ENCODE measurements at regions not wholly inside any gene's neighbourhood (a gene's known extent, or its start where the extent isn't known, plus 50 kb on each side); places are given as distances from the start of the nearest gene placed in this dataset.

DNA sequence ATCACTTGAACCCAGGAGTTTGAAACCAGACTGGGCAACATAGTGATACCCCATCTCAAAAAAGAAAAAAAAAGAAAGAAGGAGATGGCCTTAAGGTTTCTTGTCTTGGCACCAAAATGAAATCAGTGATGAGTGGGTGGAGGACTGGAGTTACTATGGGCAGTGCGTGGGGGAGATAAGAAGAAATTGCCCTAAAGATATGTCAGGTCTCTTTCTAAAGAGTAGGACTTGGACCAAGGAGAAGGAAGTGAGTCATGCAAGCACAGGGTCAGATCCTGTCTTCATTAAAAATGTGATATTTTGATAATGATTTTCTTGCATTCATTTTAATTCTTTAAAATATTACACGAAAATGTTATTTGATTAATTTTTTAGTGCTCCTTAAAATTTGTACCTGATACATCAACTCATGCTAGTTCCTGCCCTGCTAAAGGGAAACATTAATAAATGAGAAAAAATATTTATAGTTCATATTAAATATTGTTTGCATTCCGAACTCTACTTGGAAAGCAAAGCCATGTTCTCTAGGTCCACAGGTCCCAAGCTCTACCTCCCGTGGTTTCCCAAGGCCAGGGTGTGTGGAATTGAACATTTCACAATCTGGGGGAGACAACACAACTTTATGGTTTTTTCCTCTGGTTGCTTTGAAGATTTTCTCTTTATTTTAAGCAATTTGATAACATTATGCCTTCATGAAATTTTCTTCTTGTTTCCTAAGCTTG lies 62.6 kb upstream of the CTLA4 start:
- peak overlapping the region; percentile 48 for H3K4me3 ChIP-seq (ENCODE audit: low read length)
- H3K4me1 ChIP-seq (ENCODE audit: control insufficient read depth, insufficient read depth, low read length): peaks cover 51% of the 10 kb centered on the region
- peak overlapping the region; percentile 47 for H3K9ac ChIP-seq (ENCODE audit: low read length)
- H3K36me3 ChIP-seq (ENCODE audit: control insufficient read depth, insufficient read depth, low read length, severe bottlenecking): no peaks in the 10 kb centered on the region
- H3K9me3 ChIP-seq (ENCODE audit: control insufficient read depth, low read length): peaks cover 8% of the 10 kb centered on the region
- no peaks in the 10 kb centered on the region for H3K27me3 ChIP-seq (replicated peaks; ENCODE audit: control insufficient read depth, insufficient read depth, low read length)
- peak; percentile 19 for DNase-seq (ENCODE audit: low read depth)

DNA sequence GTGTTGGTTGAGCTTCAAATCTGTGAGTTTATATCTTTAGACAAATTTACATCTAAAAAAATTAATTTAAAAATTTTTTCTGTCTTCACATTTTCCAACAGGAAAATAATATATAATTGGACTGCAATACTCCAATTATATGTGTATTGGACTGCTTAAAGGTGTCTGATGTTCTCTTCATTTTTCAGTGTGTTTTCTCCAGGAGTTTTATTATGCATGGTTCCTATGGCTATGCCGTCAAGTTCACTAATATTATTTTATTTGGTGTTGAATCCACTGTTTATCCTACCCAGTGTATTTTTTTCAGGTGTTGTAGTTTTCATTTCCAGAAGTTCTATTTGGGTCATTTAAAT lies 62.1 kb upstream of the CTLA4 start:
- H3K9me3 ChIP-seq (ENCODE audit: control insufficient read depth, low read length): peaks cover 8% of the 10 kb centered on the region
- H3K4me1 ChIP-seq (ENCODE audit: control insufficient read depth, insufficient read depth, low read length): peaks cover 56% of the 10 kb centered on the region
- H3K36me3 ChIP-seq (ENCODE audit: control insufficient read depth, insufficient read depth, low read length, severe bottlenecking): no peaks in the 10 kb centered on the region
- no peaks in the 10 kb centered on the region for H3K27me3 ChIP-seq (replicated peaks; ENCODE audit: control insufficient read depth, insufficient read depth, low read length)
- no peak for DNase-seq (ENCODE audit: low read depth)
- no peak overlapping the region for H3K9ac ChIP-seq (ENCODE audit: low read length)
- H3K4me3 ChIP-seq (ENCODE audit: low read length): no peak overlapping the region

DNA sequence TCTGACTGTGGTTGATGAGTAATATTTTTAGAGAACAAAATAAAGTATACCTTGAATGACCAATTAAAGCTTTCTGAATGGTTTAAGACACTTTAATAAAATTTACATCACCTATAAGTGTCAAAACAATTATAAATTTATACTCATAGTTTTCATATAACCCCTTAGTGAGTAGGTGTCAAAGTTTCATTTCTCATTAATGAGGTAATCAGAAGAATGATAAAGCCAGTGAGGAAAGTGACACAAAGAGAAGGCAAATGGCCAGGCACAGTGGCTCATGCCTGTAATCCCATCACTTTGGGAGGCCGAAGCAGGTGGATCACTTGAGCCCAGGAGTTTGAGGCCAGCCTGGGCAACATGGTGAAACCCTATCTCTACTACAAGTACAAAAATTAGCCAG lies 60.8 kb upstream of the CTLA4 start:
- Histone ChIP-seq H3K4me3 (ENCODE audit: low read length) (no peak overlapping the region), H3K9ac (ENCODE audit: low read length) (no peak overlapping the region), H3K9me3 (ENCODE audit: control insufficient read depth, low read length) (peaks cover 8% of the 10 kb centered on the region), H3K36me3 (ENCODE audit: control insufficient read depth, insufficient read depth, low read length, severe bottlenecking) (no peaks in the 10 kb centered on the region), H3K27me3 (replicated peaks; ENCODE audit: control insufficient read depth, insufficient read depth, low read length) (no peaks in the 10 kb centered on the region), H3K4me1 (ENCODE audit: control insufficient read depth, insufficient read depth, low read length) (peaks cover 58% of the 10 kb centered on the region)
- no peak for DNase-seq (ENCODE audit: low read depth)

DNA sequence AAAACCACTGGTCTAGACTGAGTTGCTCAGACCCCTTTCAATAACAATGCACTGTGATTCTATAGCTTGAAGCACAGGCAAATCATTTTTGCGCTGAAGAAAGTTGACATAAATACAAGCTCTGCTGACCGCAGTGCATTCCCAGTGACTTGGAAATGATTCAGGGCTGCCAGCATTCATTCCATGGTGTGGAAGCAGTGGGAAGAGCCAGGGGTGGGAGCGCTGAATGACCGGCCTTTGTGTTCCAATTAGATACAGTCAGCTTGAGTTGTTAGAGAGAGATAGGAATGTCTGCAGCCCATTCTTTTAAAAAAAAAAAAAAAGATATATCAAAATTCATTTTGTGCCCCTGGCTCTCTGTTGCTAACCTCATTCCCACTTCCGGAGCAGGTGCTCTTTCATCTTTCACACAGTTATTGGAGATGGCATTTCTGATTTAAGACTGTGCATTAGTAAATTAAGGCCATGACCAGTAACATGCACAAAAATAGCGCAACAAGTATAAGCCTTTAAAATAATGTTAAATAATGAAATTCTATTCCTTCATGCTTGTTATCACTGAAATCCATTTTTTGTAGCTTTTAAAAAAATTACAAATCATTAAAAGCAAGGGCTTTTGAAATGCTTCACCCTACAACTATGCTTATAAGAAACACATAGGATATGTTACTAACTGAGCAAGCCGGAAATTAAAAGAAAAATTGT lies 59.4 kb upstream of the CTLA4 start:
- Histone ChIP-seq H3K9me3 (ENCODE audit: control insufficient read depth, low read length) (peaks cover 8% of the 10 kb centered on the region), H3K9ac (ENCODE audit: low read length) (peak overlapping the region; percentile 33), H3K36me3 (ENCODE audit: control insufficient read depth, insufficient read depth, low read length, severe bottlenecking) (no peaks in the 10 kb centered on the region), H3K4me1 (ENCODE audit: control insufficient read depth, insufficient read depth, low read length) (peaks cover 50% of the 10 kb centered on the region), H3K27me3 (replicated peaks; ENCODE audit: control insufficient read depth, insufficient read depth, low read length) (no peaks in the 10 kb centered on the region), H3K4me3 (ENCODE audit: low read length) (no peak overlapping the region)
- peak; percentile 89 for DNase-seq (ENCODE audit: low read depth)

DNA sequence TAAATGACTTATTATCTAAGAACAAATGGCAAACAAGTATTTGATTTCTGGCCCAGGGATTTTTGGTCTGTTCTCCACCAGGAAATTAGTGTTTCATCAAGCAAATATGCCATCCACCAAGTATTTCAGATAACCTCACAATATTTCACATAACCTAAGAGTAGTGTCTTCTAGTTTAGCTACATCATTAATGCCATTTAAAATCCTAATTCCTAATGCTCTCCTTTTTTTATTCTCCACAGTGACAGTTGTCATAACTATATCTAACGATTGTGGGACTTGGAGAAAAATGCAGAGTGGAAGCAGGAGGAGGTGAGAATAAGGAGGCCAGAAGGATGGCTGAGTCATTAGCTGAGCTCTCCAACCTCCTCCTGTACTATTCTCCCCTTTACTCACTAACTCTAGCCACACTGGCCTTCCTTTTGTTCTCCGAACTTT lies 58.5 kb upstream of the CTLA4 start:
- Histone ChIP-seq H3K27me3 (replicated peaks; ENCODE audit: control insufficient read depth, insufficient read depth, low read length) (no peaks in the 10 kb centered on the region), H3K4me3 (ENCODE audit: low read length) (no peak overlapping the region), H3K9me3 (ENCODE audit: control insufficient read depth, low read length) (peaks cover 8% of the 10 kb centered on the region), H3K4me1 (ENCODE audit: control insufficient read depth, insufficient read depth, low read length) (peaks cover 42% of the 10 kb centered on the region), H3K36me3 (ENCODE audit: control insufficient read depth, insufficient read depth, low read length, severe bottlenecking) (no peaks in the 10 kb centered on the region), H3K9ac (ENCODE audit: low read length) (peak overlapping the region; percentile 43)
- peak; percentile 34 for DNase-seq (ENCODE audit: low read depth)

DNA sequence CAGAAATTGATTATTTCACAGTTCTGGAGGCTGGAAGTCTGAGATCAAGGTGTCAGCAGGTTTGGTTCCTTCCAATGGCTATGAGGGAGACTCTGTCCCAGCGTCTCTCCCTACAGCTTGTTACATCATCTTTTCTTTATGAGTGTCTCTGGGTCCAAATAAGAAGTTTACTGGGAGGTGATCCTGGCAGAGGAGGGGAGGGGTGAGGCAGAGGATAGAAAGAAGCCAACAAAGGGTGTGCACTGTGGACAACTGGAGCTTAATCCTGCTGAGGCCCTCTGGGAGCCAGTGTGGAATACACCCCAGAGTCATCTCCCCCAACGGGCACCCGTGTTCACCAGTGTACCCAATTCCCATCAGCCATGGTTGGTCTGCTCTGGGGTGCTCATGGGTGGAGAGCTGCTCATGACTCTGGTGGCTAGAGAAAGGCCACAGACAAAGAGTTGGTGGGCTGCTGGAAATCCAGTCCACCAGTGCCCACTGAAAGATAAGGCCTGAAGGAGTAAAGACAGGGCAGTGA lies 57.5 kb upstream of the CTLA4 start:
- DNase-seq (ENCODE audit: low read depth): no peak
- Histone ChIP-seq H3K4me3 (ENCODE audit: low read length) (no peak overlapping the region), H3K4me1 (ENCODE audit: control insufficient read depth, insufficient read depth, low read length) (peaks cover 37% of the 10 kb centered on the region), H3K9me3 (ENCODE audit: control insufficient read depth, low read length) (peaks cover 8% of the 10 kb centered on the region), H3K36me3 (ENCODE audit: control insufficient read depth, insufficient read depth, low read length, severe bottlenecking) (no peaks in the 10 kb centered on the region), H3K27me3 (replicated peaks; ENCODE audit: control insufficient read depth, insufficient read depth, low read length) (no peaks in the 10 kb centered on the region), H3K9ac (ENCODE audit: low read length) (no peak overlapping the region)

DNA sequence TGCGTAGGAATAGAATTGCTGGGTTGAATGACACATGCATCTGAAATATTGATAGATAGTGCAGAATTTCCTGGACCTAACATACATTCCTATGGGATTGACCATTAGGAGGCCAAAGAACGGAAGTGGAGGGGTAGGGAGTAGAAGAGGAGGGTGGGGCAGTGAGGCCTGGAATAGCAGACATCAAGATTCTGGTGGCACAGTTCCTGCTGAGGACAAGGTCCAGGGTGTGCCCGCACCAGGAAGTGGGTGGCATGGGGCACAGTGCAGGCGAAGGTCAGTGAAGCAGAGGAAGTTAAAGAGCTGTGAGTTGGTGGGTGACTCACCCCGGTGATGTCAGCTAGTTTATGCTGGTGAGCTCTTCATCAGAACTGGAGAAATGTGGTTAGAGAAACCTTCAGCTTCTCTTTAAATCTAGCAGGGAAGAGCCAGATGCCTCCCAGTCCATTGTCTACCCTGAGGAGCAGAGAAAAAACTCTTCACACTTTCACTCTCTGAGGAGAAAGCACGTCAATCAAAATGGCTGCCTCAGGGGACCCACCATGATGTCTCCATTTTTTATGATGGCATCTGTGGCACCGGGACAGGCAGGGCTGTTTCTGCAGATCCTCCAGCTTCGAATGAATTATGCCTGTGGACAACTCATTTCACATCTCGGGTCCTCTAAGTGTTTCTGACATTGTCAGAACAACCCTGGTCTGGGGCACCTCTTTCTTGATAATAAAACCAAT lies 55.9 kb upstream of the CTLA4 start:
- no peak overlapping the region for H3K4me3 ChIP-seq (ENCODE audit: low read length)
- H3K36me3 ChIP-seq (ENCODE audit: control insufficient read depth, insufficient read depth, low read length, severe bottlenecking): no peaks in the 10 kb centered on the region
- no peaks in the 10 kb centered on the region for H3K27me3 ChIP-seq (replicated peaks; ENCODE audit: control insufficient read depth, insufficient read depth, low read length)
- no peak overlapping the region for H3K9ac ChIP-seq (ENCODE audit: low read length)
- peaks cover 41% of the 10 kb centered on the region for H3K4me1 ChIP-seq (ENCODE audit: control insufficient read depth, insufficient read depth, low read length)
- no peaks in the 10 kb centered on the region for H3K9me3 ChIP-seq (ENCODE audit: control insufficient read depth, low read length)
- peak; percentile 77 for DNase-seq (ENCODE audit: low read depth)

DNA sequence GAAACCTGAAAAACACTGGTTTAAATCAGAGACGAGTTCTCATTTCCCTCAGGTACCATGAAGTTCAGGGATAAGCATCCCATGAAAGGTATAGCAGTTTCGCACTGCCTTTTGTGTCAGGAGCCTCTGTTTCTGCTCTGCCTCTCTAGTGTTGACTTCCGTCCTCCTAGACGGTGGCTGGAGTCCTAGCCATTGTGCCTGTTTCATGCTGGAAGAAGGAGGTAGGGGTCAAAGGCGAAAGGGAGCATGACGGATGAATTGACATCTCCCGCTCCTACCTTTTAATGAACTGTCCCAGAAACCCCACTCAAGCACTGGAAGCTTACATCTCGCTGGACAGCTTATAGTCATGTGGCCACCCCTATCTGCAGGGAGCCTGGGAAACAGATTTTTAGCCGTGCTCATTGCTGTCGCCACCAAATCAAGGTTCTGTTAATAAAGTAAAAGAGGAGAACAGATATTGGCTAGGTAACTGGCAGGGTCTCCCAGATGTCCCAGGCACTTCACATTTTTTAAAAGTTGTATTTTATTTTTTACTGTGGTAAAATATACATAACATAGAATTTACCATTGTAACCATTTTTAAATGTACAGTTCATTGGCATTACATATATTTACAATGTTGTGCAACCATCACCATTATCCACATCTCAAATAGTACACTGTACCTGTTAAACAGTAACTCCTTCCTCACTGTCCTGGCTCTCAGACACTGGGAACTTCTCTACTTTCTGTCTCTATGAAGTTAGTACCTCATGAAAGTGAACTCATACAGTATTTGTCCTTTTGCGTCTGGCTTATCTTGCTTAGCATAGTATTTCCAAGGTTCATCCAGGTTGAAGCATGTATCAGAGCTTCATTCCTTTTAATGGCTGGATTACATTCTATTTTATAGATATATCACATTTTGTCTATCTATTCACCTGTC lies 55.0 kb upstream of the CTLA4 start:
- Histone ChIP-seq H3K9ac (ENCODE audit: low read length) (no peak overlapping the region), H3K27me3 (replicated peaks; ENCODE audit: control insufficient read depth, insufficient read depth, low read length) (peaks cover 2% of the 10 kb centered on the region), H3K4me3 (ENCODE audit: low read length) (no peak overlapping the region), H3K4me1 (ENCODE audit: control insufficient read depth, insufficient read depth, low read length) (peaks cover 41% of the 10 kb centered on the region), H3K9me3 (ENCODE audit: control insufficient read depth, low read length) (no peaks in the 10 kb centered on the region), H3K36me3 (ENCODE audit: control insufficient read depth, insufficient read depth, low read length, severe bottlenecking) (no peaks in the 10 kb centered on the region)
- DNase-seq (ENCODE audit: low read depth): no peak

DNA sequence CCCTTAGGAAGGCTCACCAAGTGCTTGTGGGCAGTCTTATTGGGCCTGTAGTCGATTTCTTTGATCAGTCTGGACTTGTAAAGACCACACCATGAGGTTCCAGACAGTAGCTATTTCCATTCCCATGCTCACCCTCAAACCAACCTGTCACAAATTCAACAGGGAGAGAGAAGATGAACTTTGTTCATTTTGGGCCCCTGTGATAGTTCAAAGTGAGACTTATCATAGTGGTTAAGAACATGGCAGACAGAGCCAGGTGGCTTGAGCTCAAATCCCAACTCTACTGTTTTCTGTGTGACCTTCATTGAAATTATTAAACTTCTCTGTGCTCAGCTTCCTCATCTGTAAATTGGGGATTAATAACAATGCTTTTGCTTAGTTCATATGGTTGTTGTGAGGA lies 53.9 kb upstream of the CTLA4 start:
- Histone ChIP-seq H3K9me3 (ENCODE audit: control insufficient read depth, low read length) (no peaks in the 10 kb centered on the region), H3K4me3 (ENCODE audit: low read length) (no peak overlapping the region), H3K9ac (ENCODE audit: low read length) (no peak overlapping the region), H3K4me1 (ENCODE audit: control insufficient read depth, insufficient read depth, low read length) (peaks cover 32% of the 10 kb centered on the region), H3K36me3 (ENCODE audit: control insufficient read depth, insufficient read depth, low read length, severe bottlenecking) (no peaks in the 10 kb centered on the region), H3K27me3 (replicated peaks; ENCODE audit: control insufficient read depth, insufficient read depth, low read length) (peaks cover 6% of the 10 kb centered on the region)
- no peak for DNase-seq (ENCODE audit: low read depth)

DNA sequence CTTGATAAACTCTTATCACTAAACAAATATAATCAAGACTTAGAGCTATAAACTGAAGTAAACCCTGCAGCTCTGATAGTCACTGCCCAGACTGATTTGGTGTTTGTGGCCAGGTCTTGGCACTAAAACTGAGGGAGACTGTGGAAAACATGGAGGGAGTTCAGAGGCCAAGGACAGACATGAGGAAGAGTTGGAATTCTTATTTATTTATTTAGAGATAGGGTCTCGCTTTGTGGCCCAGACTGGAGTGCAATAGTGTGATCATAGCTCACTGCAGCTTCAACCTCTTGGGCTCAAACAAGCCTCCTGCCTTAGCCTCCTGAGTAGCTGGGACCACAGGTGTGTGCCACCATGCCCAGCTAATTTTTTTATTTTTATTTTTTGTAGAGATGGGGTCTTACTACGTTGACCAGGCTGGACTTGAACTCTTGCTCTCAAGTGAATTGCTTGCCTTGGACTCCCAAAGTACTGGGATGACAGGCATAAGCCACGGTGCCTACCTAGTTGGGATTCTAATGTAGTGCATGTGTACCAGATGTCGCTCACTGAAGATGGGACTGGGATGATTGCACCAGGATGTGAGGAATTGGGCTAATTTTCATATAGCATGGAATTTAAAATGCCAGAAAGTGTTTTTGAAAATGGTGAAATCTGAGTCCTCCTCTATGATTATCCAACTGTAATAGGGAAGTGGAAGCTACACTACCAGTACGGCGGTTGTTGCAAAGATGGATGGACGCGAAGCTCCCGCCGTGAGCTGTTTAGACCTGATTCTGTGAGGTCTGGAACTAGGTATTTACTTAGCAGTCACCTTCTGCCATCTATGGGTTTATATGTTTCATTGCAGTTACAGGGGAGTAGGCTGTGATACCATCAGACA lies 52.7 kb upstream of the CTLA4 start:
- Histone ChIP-seq H3K27me3 (replicated peaks; ENCODE audit: control insufficient read depth, insufficient read depth, low read length) (peaks cover 6% of the 10 kb centered on the region), H3K4me3 (ENCODE audit: low read length) (peak overlapping the region; percentile 59), H3K36me3 (ENCODE audit: control insufficient read depth, insufficient read depth, low read length, severe bottlenecking) (no peaks in the 10 kb centered on the region), H3K9ac (ENCODE audit: low read length) (no peak overlapping the region), H3K4me1 (ENCODE audit: control insufficient read depth, insufficient read depth, low read length) (peaks cover 20% of the 10 kb centered on the region), H3K9me3 (ENCODE audit: control insufficient read depth, low read length) (no peaks in the 10 kb centered on the region)
- peak; percentile 88 for DNase-seq (ENCODE audit: low read depth)

Measured in adipocyte (in vitro differentiated cells).